HG02852 (cell line): ENCODE measurements at regions not wholly inside any gene's neighbourhood (a gene's known extent, or its start where the extent isn't known, plus 50 kb on each side); places are given as distances from the start of the nearest gene placed in this dataset.

Source experiments
- ATAC-seq: cut with Tn5 transposase; IDR thresholded peaks from one replicate; pipeline ENCODE4 v1.9.1; 2021; ENCODE audit warnings: mild to moderate bottlenecking, moderate library complexity; ENCODE audit not compliant: unreplicated experiment

GRCh38 chr2:5039241-5039975, 652.8 kb upstream of the SOX11 start:
- ATAC-seq = no peak

GRCh38 chr2:5040571-5040970, 651.6 kb upstream of the SOX11 start:
- no peak for ATAC-seq

GRCh38 chr2:5041501-5041900, 650.7 kb upstream of the SOX11 start:
- ATAC-seq = no peak

GRCh38 chr2:5042666-5043440, 649.3 kb upstream of the SOX11 start:
- no peak for ATAC-seq

- no peak for ATAC-seq
These were observed 640.9 kb upstream of the SOX11 start for GRCh38 chr2:5051300-5051699.

GRCh38 chr2:5052905-5053304, 639.3 kb upstream of the SOX11 start:
- no peak for ATAC-seq

- no peak for ATAC-seq
These were observed 634.3 kb upstream of the SOX11 start for GRCh38 chr2:5057891-5058351.

GRCh38 chr2:5060956-5061355, 631.2 kb upstream of the SOX11 start:
- ATAC-seq = no peak

- no peak for ATAC-seq
These were observed 627.5 kb upstream of the SOX11 start for GRCh38 chr2:5064687-5065086.

GRCh38 chr2:5067816-5068215, 624.4 kb upstream of the SOX11 start:
- no peak for ATAC-seq

- ATAC-seq = no peak
These were observed 621.9 kb upstream of the SOX11 start for GRCh38 chr2:5070257-5070656.

GRCh38 chr2:5074733-5075132, 617.5 kb upstream of the SOX11 start:
- ATAC-seq = no peak

- ATAC-seq = no peak
These were observed 615.6 kb upstream of the SOX11 start for GRCh38 chr2:5076599-5076998.

GRCh38 chr2:5077479-5078089, 614.6 kb upstream of the SOX11 start:
- ATAC-seq = no peak

- no peak for ATAC-seq
These were observed 608.8 kb upstream of the SOX11 start for GRCh38 chr2:5083402-5083801.

GRCh38 chr2:5089409-5089808, 602.8 kb upstream of the SOX11 start:
- ATAC-seq = no peak

- ATAC-seq = no peak
These were observed 599.1 kb upstream of the SOX11 start for GRCh38 chr2:5093056-5093455.

- no peak for ATAC-seq
These were observed 598.7 kb upstream of the SOX11 start for GRCh38 chr2:5093518-5093917.

- ATAC-seq = no peak
These were observed 598.0 kb upstream of the SOX11 start for GRCh38 chr2:5094192-5094591.

- ATAC-seq = no peak
These were observed 593.9 kb upstream of the SOX11 start for GRCh38 chr2:5098286-5098685.

GRCh38 chr2:5102823-5103222, 589.4 kb upstream of the SOX11 start:
- ATAC-seq = no peak

GRCh38 chr2:5111581-5111980, 580.6 kb upstream of the SOX11 start:
- ATAC-seq = no peak
